Fibroblast of pulmonary artery (primary cell): ENCODE measurements at regions not wholly inside any gene's neighbourhood (a gene's known extent, or its start where the extent isn't known, plus 50 kb on each side); places are given as distances from the start of the nearest gene placed in this dataset.

ENCODE experiments used
- DNase-seq: peaks from one replicate; pipeline ENCODE4 v3.0.0-alpha.2; 2010; ENCODE audit warnings: low read depth
- H3K4me3 ChIP-seq: replicated peaks from 2 replicates; pipeline ENCODE4 v1.5.1; 2011; ENCODE audit warnings: low read depth, mild to moderate bottlenecking, control low read depth, low read length, moderate library complexity
- CTCF ChIP-seq: IDR thresholded peaks from 2 replicates; pipeline ENCODE4 v1.5.1; 2011; ENCODE audit warnings: mild to moderate bottlenecking, control low read depth, low read length, inconsistent platforms; ENCODE audit errors: missing control alignments

- no peak for TF ChIP-seq CTCF
- DNase-seq = no peak
- no peak overlapping the region for H3K4me3 ChIP-seq
These were observed 383.9 kb downstream of the PCDH7 start for GRCh38 chr4:31104043-31104442.

GRCh38 chr4:31104577-31104976 lies 384.4 kb downstream of the PCDH7 start:
- no peak overlapping the region for H3K4me3 ChIP-seq
- TF ChIP-seq CTCF = no peak
- no peak for DNase-seq

GRCh38 chr4:31106419-31106818 lies 386.2 kb downstream of the PCDH7 start:
- TF ChIP-seq CTCF = no peak
- no peak for DNase-seq
- H3K4me3 ChIP-seq = no peak overlapping the region

- TF ChIP-seq CTCF = no peak
- no peak overlapping the region for H3K4me3 ChIP-seq
These were observed 387.2 kb downstream of the PCDH7 start for GRCh38 chr4:31107362-31107761.

GRCh38 chr4:31108762-31109161 lies 388.6 kb downstream of the PCDH7 start:
- TF ChIP-seq CTCF = no peak
- no peak overlapping the region for H3K4me3 ChIP-seq
- DNase-seq = no peak

More at GRCh38 chr4:31107362-31107761, 387.2 kb downstream of the PCDH7 start:
- DNase-seq = peak; percentile 6

GRCh38 chr4:31111790-31112189 lies 391.6 kb downstream of the PCDH7 start:
- DNase-seq = no peak
- no peak overlapping the region for H3K4me3 ChIP-seq
- TF ChIP-seq CTCF = no peak

- H3K4me3 ChIP-seq = no peak overlapping the region
- no peak for TF ChIP-seq CTCF
- DNase-seq = no peak
These were observed 394.6 kb downstream of the PCDH7 start for GRCh38 chr4:31114816-31115215.
